ENCODE measurements at regions not wholly inside any gene's neighbourhood (a gene's known extent, or its start where the extent isn't known, plus 50 kb on each side); places are given as distances from the start of the nearest gene placed in this dataset.

GRCh38 chr1:37085393-37085792 lies 51.1 kb upstream of the GRIK3 start:
- ChIA-PET CTCF (no interaction called here), POLR2A (no interaction called here)
- DNase-seq (ENCODE audit: low read depth, low spot score) = no peak
- no peak overlapping the region for H3K4me3 ChIP-seq (ENCODE audit: low read depth, low read length)
- TF ChIP-seq CTCF (IDR thresholded peaks at IDR 0.05; ENCODE audit: insufficient read depth, low read length, missing control alignments) = no peak

GRCh38 chr1:37089750-37090149 lies 55.4 kb upstream of the GRIK3 start:
- ChIA-PET CTCF (no interaction called here), POLR2A (no interaction called here)
- DNase-seq (ENCODE audit: low read depth, low spot score) = no peak
- no peak overlapping the region for H3K4me3 ChIP-seq (ENCODE audit: low read depth, low read length)
- TF ChIP-seq CTCF (IDR thresholded peaks at IDR 0.05; ENCODE audit: insufficient read depth, low read length, missing control alignments) = no peak

- no peak overlapping the region for H3K4me3 ChIP-seq (ENCODE audit: low read depth, low read length)
- DNase-seq (ENCODE audit: low read depth, low spot score) = no peak
- ChIA-PET POLR2A (no interaction called here), CTCF (no interaction called here)
- no peak for TF ChIP-seq CTCF (IDR thresholded peaks at IDR 0.05; ENCODE audit: insufficient read depth, low read length, missing control alignments)
Measured at GRCh38 chr1:37090671-37091070, 56.4 kb upstream of the GRIK3 start.

- TF ChIP-seq CTCF (IDR thresholded peaks at IDR 0.05; ENCODE audit: insufficient read depth, low read length, missing control alignments) = no peak
- ChIA-PET POLR2A (no interaction called here), CTCF (no interaction called here)
- DNase-seq (ENCODE audit: low read depth, low spot score) = no peak
- no peak overlapping the region for H3K4me3 ChIP-seq (ENCODE audit: low read depth, low read length)
Measured at GRCh38 chr1:37092937-37093336, 58.6 kb upstream of the GRIK3 start.

- POLR2A ChIA-PET = no interaction called here
- no peak for DNase-seq (ENCODE audit: low read depth, low spot score)
- no peak overlapping the region for H3K4me3 ChIP-seq (ENCODE audit: low read depth, low read length)
- no peak for TF ChIP-seq CTCF (IDR thresholded peaks at IDR 0.05; ENCODE audit: insufficient read depth, low read length, missing control alignments)
- CTCF ChIA-PET = no interaction called here
Measured at GRCh38 chr1:37094302-37094701, 60.0 kb upstream of the GRIK3 start.

GRCh38 chr1:37096523-37096922 lies 62.2 kb upstream of the GRIK3 start:
- no peak for TF ChIP-seq CTCF (IDR thresholded peaks at IDR 0.05; ENCODE audit: insufficient read depth, low read length, missing control alignments)

More at GRCh38 chr1:37096523-37096922, 62.2 kb upstream of the GRIK3 start:
- DNase-seq (ENCODE audit: low read depth, low spot score) = no peak
- ChIA-PET CTCF (no interaction called here), POLR2A (no interaction called here)
- H3K4me3 ChIP-seq (ENCODE audit: low read depth, low read length) = no peak overlapping the region
